HG02981 (cell line): ENCODE measurements at regions not wholly inside any gene's neighbourhood (a gene's known extent, or its start where the extent isn't known, plus 50 kb on each side); places are given as distances from the start of the nearest gene placed in this dataset.
A peak's percentile ranks its signal among the peaks of the same experiment; 100 is the strongest.
"Not testable (repeated sequence)": the region's sequence is repeated elsewhere in the genome, so short reads cannot be mapped to it uniquely, and the experiment has no call there.

Source experiments
- ATAC-seq: cut with Tn5 transposase; IDR thresholded peaks from one replicate; pipeline ENCODE4 v1.9.1; 2021; ENCODE audit warnings: mild to moderate bottlenecking, moderate library complexity; ENCODE audit not compliant: unreplicated experiment

GRCh38 chr1:83520797-83521196 is 478.1 kb downstream of the TTLL7 start:
- no peak for ATAC-seq

DNA sequence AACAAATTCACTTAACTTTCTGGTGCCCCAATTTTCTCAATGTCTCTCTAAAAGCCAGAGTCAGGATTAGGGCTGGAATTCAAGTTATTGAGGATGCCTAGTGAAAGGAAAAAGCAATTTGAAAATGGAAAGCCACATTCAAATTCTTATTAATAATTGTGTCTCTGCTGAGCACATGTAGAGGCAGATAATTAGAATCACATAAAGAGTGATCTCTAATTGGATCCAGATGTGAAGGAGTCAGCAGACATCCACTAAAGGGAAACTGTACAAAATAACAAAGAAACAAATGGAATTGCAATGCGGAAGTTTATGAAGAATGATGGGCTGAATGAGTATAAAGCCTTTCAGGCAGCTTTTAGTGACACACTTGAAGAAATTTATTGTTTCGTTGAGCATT is 482.6 kb downstream of the TTLL7 start:
- no peak for ATAC-seq

DNA sequence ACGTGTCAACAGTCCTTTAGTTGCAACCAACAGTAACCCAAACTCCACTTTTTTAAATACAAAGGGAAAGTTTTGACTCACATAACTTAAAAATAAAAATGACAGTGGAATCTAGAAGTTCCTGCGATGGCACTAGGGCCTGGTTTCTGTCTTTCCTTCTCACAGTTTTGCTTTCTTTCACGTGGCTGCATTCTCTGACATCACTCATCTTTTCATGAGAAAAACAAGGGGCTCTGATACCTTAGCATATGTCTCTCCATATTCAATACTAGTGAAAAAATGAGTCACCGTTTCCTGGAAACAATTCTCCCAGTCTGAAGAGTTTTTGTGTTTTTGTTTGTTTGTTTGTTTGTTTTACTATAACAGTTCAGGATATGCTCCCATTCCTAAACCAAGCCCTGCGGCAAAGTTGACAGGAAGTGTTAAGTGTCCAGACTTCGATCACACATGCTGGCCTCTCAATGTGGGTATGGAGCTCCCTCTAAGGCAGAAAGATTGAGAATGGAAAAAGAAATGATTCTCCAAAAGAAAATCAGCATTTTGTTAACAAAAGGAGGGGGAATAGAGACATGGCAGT is 483.3 kb downstream of the TTLL7 start:
- no peak for ATAC-seq

DNA sequence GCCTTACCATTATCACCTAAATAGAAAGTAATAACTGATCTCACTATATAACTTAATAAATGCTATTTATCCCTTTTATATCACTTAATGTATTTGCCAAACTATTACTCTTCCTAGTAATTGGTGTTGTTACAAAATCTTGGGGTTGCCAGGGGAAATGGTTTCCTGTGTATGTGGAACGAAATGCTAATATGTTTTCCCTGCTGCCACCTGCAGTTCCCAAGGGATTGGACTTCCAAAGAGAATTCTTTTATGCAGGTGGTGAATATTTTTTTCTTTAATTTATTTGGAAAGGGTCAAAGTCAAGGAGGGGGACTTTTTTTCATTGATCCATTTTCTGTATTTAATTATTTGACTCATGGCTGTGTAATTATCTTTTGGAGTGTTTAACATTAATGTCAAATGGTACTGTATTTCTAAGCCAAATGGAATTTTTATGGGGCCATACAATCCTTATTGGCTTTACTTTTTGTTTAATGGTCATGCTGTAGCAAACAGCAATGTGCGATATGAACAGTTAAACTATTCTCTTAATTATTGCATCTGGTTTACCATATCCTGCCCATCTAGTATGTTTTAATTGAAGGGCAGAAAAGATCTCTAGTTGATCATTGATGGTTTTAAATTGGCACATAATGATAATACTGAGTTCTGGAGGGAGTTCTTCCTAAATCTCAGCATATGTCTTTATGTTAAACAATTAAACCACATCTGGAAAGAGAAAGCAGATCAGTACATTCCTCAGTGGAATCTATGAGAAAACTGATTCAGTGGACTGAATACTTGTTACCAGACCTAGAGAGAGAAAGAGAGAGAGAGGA is 486.3 kb downstream of the TTLL7 start:
- no peak for ATAC-seq

GRCh38 chr1:83511146-83511726 is 487.7 kb downstream of the TTLL7 start:
- no peak for ATAC-seq

DNA sequence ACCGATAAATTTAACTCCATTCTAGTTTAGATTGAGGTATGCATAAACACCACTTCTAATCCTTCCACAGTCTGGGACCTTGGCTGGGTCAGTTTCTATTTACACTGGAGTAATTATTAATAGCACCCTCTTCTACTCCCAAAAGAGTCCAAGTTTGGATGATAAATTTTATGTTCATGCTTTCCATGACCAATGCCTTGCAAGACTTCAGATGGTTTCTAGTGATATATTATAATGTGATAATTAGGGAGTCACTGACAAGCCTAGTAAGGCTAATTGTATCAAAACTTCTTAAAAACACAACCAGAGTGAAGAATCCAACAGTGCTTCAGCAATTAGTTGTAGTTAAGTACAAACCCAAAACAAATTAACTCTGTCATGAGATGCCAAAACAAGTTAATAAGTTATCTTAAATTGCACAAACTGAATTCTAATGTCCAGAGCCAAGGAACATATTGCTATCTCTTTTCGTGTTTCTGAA is 489.6 kb downstream of the TTLL7 start:
- ATAC-seq: no peak

DNA sequence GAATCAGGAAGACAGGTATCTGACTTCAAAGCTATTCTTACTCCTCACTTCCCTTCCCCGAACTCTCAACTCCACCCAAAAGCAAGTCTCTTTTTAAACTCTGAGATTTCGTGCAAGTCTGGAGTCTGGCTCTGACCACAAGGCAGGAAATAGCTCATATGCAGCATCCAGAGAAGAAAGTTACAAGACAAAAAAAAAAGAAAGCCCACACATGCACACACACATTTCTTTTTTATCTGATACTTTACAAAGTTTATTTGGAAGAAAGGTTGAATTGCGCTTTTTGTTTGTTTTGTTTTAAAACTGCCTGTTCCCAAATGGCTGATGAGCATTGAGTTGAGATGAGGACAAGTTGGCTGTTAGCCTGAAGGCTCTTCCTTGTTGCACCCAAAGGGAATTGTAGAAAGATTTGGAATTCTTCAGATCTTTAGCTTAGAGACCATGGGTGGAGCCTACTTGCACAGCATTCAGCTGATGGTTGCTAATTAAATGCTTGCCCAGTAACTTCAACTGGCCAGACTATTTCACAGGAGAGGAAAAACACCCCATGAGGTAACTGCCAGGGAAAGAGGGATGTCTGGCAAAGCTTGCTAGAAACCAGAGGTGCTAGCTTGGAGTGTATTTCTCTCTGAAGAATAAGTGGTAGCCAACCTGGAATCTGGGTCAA is 490.3 kb downstream of the TTLL7 start:
- peak; percentile 97 for ATAC-seq

- no peak for ATAC-seq
These were observed 493.8 kb downstream of the TTLL7 start for GRCh38 chr1:83505148-83505547.

GRCh38 chr1:83503153-83503552 is 495.8 kb downstream of the TTLL7 start:
- ATAC-seq: no peak

- ATAC-seq: peak; percentile 90
These were observed 497.8 kb downstream of the TTLL7 start for GRCh38 chr1:83500987-83501591.

DNA sequence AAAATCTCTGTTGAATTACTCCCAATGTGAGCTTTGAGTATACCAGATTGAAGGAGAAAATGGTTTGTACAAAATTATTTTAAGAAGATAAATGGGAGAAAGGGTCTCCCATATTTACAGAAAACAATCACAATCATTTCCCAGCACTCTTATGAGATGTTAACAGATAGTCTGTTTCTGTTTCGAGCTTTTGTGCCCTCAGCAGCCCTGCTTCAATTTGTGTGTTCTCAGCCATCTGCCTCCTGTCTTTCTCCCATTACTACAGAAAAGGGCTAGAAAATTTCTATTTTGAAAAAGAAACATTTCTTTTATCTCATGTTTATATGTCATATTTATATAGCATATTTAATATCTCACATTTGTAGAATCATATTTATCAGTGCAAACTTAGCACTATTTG is 498.4 kb downstream of the TTLL7 start:
- ATAC-seq: no peak

- ATAC-seq: peak; percentile 50
These were observed 498.9 kb downstream of the TTLL7 start for GRCh38 chr1:83499998-83500397.

DNA sequence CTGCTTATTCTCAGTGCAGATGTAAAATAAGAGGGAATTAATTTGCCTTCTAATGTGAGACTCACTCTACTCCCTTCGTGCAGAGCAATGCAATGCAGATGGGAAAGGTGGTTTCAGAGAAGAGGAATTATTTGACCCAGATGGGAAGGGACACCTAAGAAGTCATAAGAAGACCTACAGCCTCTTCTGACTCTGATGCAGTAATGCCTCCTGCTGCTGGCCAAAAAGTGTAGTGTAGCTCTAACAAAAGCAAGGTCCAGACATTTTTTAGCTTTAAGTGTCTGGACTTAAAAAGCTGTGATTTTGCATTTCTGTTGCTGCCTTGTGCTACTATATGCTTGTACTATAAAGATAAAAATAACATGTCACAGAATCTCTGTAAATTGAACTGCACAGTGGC is 501.4 kb downstream of the TTLL7 start:
- no peak for ATAC-seq

GRCh38 chr1:83495560-83495959 is 503.4 kb downstream of the TTLL7 start:
- ATAC-seq: no peak

DNA sequence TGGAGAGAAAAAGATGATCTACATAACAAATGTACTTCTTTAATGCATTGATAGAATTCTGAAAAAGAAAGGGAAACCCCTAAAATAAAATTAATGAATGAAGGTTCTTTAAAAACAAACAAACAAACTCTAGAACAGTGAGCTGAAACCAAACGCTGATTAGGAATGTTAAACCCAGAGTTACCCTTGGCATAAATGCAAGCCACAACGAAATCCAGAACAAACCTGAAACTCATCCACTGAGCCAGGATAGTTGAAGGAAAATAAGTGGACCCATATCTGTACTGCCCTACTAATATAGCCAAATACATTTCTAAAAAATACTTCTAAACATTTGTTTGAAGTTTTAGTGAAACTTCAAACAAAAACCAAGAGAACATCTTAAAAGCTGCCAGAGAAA is 505.3 kb downstream of the TTLL7 start:
- ATAC-seq: no peak

DNA sequence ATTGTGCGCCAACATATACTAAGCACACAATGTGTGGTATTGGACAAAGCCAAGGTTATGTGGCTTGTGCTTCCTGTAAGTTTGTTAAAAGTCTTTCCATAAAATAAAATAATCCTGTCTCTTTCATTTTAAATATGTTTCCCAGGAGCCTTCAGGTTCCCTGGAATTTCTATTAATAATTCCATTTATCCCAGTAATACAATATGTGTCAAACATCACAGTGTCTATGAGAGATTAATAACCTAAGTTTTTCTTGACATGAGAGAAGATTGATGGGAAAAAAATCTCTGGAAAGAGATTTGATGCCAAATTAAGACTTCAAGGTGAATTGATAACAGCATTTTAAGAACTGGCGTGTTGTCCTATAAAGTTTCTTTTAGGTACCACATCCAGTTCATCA is 507.0 kb downstream of the TTLL7 start:
- ATAC-seq: no peak

GRCh38 chr1:83490988-83491387 is 507.9 kb downstream of the TTLL7 start:
- ATAC-seq: no peak

DNA sequence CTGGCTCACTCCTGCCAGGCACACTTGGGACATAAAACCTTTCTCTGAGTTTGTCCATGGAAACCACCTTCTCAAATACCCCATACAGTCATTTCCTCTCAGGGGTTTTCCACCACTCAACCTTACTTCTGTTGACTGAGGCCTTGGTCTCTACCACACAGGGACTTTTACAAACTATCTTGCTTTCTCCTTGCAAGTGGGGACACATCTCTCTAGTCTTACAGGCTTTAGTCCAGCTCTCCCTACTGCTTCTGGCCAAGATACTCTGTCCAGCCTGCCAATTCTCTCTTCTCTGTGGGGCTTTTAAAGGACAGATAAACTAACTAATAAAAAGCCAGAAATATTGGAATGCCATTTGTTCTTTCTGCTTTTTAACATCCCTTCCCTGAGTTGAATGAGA is 510.8 kb downstream of the TTLL7 start:
- peak; percentile 88 for ATAC-seq

DNA sequence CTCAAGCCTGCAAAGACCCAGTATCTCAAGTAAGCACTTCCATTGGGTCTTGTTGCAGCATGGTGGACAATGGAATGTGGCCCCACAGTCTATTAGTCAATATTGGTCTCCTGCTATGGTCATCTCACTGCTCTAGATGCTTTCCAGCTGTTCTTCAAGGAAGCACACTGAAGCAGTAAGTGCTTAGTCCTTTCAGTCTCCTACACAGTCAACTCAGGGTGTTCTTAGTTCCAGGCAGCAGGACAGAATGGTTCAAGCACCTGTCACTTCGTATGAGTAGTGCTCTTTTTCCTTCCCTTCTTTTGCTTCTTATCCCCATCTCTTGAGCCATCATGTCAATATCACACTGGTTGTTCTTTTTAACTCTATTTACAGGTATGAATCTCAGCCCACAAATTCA is 511.5 kb downstream of the TTLL7 start:
- not testable (repeated sequence) for ATAC-seq

DNA sequence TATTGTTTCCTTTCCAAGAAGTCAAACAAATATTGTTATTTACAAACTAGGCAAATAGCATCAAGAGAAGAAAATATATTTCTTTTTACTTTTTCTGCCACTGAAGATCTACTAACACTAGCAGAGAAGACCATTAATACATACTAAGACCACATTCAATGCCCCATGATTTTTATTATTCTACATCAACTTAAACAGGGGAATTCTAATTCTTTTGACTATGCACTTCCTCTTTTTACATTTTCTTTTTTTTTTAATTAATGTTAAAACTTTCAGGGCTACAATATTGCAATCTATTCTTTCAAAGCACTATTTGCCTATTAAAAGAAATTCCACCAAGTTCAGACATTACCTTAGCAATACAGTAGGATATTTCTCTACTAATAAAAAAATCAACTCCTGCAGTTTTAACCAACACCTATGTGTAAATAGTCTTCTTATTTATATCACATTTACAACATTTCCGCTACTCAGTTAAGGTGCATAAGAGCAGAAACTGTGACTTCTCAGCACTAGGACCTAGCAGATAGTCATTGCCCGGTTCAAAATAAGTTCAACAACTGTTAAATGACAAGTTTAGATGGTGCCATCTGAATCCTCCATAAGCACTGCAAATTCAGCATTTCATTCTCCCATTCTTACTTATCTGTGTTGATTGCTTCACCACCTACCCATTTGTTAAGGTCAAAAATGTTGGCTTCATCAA is 513.5 kb downstream of the TTLL7 start:
- not testable (repeated sequence) for ATAC-seq

- ATAC-seq: not testable (repeated sequence)
These were observed 517.6 kb downstream of the TTLL7 start for GRCh38 chr1:83481284-83481683.
